K562 (cell line): ENCODE measurements at regions not wholly inside any gene's neighbourhood (a gene's known extent, or its start where the extent isn't known, plus 50 kb on each side); places are given as distances from the start of the nearest gene placed in this dataset.

Experiments used
- ESRRB ChIP-seq: fragments of 250-450 bp; sonication (Bioruptor Pico); IDR thresholded peaks from 2 replicates; pipeline ENCODE4 v1.5.0; 2020; ENCODE audit warnings: mild to moderate bottlenecking, moderate library complexity, borderline replicate concordance
- FOXK1 ChIP-seq: sonication (generic); formaldehyde crosslinking; IDR thresholded peaks from 2 replicates; pipeline ENCODE4 v1.8.0; 2022; ENCODE audit warnings: missing genetic modification reagents, mild to moderate bottlenecking, borderline replicate concordance
- HNRNPL ChIP-seq: fragments of 200-400 bp; formaldehyde crosslinking; IDR thresholded peaks from 2 replicates; pipeline ENCODE4 v1.6.1; 2017; ENCODE audit warnings: low read depth, mild to moderate bottlenecking, low read length
- MEF2D ChIP-seq: conservative IDR thresholded peaks from 2 replicates; pipeline ENCODE4 v1.6.1; 2016; ENCODE audit warnings: low read depth, missing genetic modification characterization, missing compliant biosample characterization
- TF ChIP-seq, protein P1 (sequence below): fragments of 250-450 bp; sonication (Bioruptor Pico); IDR thresholded peaks from 2 replicates; pipeline ENCODE4 v1.8.0; 2022; ENCODE audit warnings: moderate library complexity, mild to moderate bottlenecking, inconsistent platforms
- TF ChIP-seq, protein P2 (sequence below), 2 experiments: fragments of 150-350 bp in 1 of 2; IDR thresholded peaks; 2 replicates each; pipeline ENCODE4 v1.6.1; 2012 to 2016; ENCODE audit warnings: low read depth in 2 of 2, low read length in 2 of 2, mild to moderate bottlenecking in 1 of 2, moderate library complexity in 1 of 2
- TF ChIP-seq, protein P3 (sequence below): sonication (generic); formaldehyde crosslinking; IDR thresholded peaks from 2 replicates; pipeline ENCODE4 v1.8.1; 2023; ENCODE audit warnings: mild to moderate bottlenecking, missing genetic modification reagents

DNA sequence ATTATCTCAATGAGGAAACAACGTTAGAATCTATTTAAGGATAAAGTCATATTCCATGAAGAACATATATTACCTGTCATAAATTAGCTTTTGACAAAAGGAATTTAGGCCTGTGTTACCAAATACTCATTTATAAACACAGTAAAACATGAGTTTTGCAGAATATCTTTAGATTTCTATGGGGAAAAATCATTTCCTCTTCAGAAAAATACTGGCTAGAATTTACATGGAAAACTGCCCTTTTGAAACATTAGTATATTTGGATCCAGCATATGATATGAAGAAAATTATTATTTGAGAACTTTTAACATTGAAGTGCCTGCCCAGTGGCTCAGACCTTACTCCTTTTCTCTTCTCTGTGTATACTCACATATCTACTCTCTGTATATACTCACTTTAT is 131.4 kb upstream of the NEIL3 start (continued):
- TF ChIP-seq, protein P1, sequence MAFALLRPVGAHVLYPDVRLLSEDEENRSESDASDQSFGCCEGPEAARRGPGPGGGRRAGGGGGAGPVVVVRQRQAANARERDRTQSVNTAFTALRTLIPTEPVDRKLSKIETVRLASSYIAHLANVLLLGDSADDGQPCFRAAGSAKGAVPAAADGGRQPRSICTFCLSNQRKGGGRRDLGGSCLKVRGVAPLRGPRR (CRISPR knock-in tag) = no peak
- TF ChIP-seq, protein P2, sequence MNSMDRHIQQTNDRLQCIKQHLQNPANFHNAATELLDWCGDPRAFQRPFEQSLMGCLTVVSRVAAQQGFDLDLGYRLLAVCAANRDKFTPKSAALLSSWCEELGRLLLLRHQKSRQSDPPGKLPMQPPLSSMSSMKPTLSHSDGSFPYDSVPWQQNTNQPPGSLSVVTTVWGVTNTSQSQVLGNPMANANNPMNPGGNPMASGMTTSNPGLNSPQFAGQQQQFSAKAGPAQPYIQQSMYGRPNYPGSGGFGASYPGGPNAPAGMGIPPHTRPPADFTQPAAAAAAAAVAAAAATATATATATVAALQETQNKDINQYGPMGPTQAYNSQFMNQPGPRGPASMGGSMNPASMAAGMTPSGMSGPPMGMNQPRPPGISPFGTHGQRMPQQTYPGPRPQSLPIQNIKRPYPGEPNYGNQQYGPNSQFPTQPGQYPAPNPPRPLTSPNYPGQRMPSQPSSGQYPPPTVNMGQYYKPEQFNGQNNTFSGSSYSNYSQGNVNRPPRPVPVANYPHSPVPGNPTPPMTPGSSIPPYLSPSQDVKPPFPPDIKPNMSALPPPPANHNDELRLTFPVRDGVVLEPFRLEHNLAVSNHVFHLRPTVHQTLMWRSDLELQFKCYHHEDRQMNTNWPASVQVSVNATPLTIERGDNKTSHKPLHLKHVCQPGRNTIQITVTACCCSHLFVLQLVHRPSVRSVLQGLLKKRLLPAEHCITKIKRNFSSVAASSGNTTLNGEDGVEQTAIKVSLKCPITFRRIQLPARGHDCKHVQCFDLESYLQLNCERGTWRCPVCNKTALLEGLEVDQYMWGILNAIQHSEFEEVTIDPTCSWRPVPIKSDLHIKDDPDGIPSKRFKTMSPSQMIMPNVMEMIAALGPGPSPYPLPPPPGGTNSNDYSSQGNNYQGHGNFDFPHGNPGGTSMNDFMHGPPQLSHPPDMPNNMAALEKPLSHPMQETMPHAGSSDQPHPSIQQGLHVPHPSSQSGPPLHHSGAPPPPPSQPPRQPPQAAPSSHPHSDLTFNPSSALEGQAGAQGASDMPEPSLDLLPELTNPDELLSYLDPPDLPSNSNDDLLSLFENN (IDR thresholded peaks at IDR 0.05; ENCODE audit: low read depth in 2 of 2, low read length in 2 of 2) = no peak
- TF ChIP-seq MEF2D (tag) (no peak), FOXK1 (no peak), ESRRB (no peak), HNRNPL (no peak)
- TF ChIP-seq, protein P3, sequence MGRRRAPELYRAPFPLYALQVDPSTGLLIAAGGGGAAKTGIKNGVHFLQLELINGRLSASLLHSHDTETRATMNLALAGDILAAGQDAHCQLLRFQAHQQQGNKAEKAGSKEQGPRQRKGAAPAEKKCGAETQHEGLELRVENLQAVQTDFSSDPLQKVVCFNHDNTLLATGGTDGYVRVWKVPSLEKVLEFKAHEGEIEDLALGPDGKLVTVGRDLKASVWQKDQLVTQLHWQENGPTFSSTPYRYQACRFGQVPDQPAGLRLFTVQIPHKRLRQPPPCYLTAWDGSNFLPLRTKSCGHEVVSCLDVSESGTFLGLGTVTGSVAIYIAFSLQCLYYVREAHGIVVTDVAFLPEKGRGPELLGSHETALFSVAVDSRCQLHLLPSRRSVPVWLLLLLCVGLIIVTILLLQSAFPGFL = no peak
- TF ChIP-seq, all 486 proteins: peak for 0
